ENCODE measurements at regions not wholly inside any gene's neighbourhood (a gene's known extent, or its start where the extent isn't known, plus 50 kb on each side); places are given as distances from the start of the nearest gene placed in this dataset.

- TF ChIP-seq EZH2phosphoT487 (IDR thresholded peaks at IDR 0.05; ENCODE audit: low read depth, severe bottlenecking, unreplicated experiment) = no peak
- TF ChIP-seq, protein P1, sequence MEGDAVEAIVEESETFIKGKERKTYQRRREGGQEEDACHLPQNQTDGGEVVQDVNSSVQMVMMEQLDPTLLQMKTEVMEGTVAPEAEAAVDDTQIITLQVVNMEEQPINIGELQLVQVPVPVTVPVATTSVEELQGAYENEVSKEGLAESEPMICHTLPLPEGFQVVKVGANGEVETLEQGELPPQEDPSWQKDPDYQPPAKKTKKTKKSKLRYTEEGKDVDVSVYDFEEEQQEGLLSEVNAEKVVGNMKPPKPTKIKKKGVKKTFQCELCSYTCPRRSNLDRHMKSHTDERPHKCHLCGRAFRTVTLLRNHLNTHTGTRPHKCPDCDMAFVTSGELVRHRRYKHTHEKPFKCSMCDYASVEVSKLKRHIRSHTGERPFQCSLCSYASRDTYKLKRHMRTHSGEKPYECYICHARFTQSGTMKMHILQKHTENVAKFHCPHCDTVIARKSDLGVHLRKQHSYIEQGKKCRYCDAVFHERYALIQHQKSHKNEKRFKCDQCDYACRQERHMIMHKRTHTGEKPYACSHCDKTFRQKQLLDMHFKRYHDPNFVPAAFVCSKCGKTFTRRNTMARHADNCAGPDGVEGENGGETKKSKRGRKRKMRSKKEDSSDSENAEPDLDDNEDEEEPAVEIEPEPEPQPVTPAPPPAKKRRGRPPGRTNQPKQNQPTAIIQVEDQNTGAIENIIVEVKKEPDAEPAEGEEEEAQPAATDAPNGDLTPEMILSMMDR (IDR thresholded peaks at IDR 0.05; ENCODE audit: poor library complexity) = no peak
Observed at GRCh38 chr6:141658696-141659095, 474.0 kb upstream of the GJE1 start.

Measured in hepatocyte (in vitro differentiated cells).